MM.1S (cell line): ENCODE measurements at regions not wholly inside any gene's neighbourhood (a gene's known extent, or its start where the extent isn't known, plus 50 kb on each side); places are given as distances from the start of the nearest gene placed in this dataset.

Source experiments
- DNase-seq: peaks from one replicate; pipeline ENCODE4 v3.0.0-alpha.2; 2015
- H2AFZ ChIP-seq: fragments of 300-600 bp; sonication (generic); 2 replicates; pipeline ENCODE4 v1.6.0; 2016; ENCODE audit warnings: antibody characterized with exemption, low read length
- H3F3A ChIP-seq: fragments of 300-600 bp; sonication (generic); 2 replicates; pipeline ENCODE4 v1.6.1; 2016; ENCODE audit warnings: mild to moderate bottlenecking, antibody characterized with exemption, low read length, moderate library complexity, mixed read lengths; ENCODE audit not compliant: insufficient read depth
- H3K27ac ChIP-seq: fragments of 300-600 bp; sonication (generic); 2 replicates; pipeline ENCODE4 v1.5.1; 2016; ENCODE audit warnings: mild to moderate bottlenecking, low read length
- H3K27me3 ChIP-seq: fragments of 300-600 bp; sonication (generic); replicated peaks from 2 replicates; pipeline ENCODE4 v1.6.0; 2016; ENCODE audit warnings: low read length; ENCODE audit not compliant: insufficient read depth
- H3K36me3 ChIP-seq: fragments of 300-600 bp; sonication (generic); replicated peaks from 2 replicates; pipeline ENCODE4 v1.6.1; 2016; ENCODE audit warnings: mild to moderate bottlenecking, low read length, mixed read lengths; ENCODE audit not compliant: insufficient read depth
- H3K4me1 ChIP-seq: fragments of 300-600 bp; sonication (generic); 2 replicates; pipeline ENCODE4 v1.6.1; 2016; ENCODE audit warnings: low read length, mixed read lengths
- H3K4me2 ChIP-seq: fragments of 300-600 bp; sonication (generic); 2 replicates; pipeline ENCODE4 v1.6.0; 2016; ENCODE audit warnings: low read depth, low read length
- H3K4me3 ChIP-seq: fragments of 300-600 bp; sonication (generic); 2 replicates; pipeline ENCODE4 v1.5.1; 2016; ENCODE audit warnings: low read length, mixed read lengths
- H3K79me2 ChIP-seq: fragments of 300-600 bp; sonication (generic); 2 replicates; pipeline ENCODE4 v1.6.1; 2016; ENCODE audit warnings: mixed run types, low read length, mixed read lengths
- H3K9ac ChIP-seq: fragments of 300-600 bp; sonication (generic); 2 replicates; pipeline ENCODE4 v1.6.1; 2016; ENCODE audit warnings: low read length, mixed read lengths
- H3K9me2 ChIP-seq: fragments of 300-600 bp; sonication (generic); replicated peaks from 2 replicates; pipeline ENCODE4 v1.6.1; 2016; ENCODE audit warnings: mild to moderate bottlenecking, low read length, mixed read lengths; ENCODE audit not compliant: insufficient read depth
- H3K9me3 ChIP-seq: fragments of 300-600 bp; sonication (generic); replicated peaks from 2 replicates; pipeline ENCODE4 v1.6.1; 2016; ENCODE audit warnings: mild to moderate bottlenecking, low read length, mixed read lengths; ENCODE audit not compliant: insufficient read depth
- H4K20me1 ChIP-seq: fragments of 300-600 bp; sonication (generic); 2 replicates; pipeline ENCODE4 v1.6.1; 2016; ENCODE audit warnings: mild to moderate bottlenecking, low read length, moderate library complexity, mixed read lengths; ENCODE audit not compliant: insufficient read depth
- EZH2 ChIP-seq: fragments of 300-600 bp; sonication (generic); optimal IDR thresholded peaks from 2 replicates; pipeline ENCODE3; 2017; ENCODE audit warnings: low read depth, mild to moderate bottlenecking, antibody characterized with exemption, low read length, mixed read lengths
- EZH2phosphoT487 ChIP-seq: fragments of 300-600 bp; sonication (generic); IDR thresholded peaks from 2 replicates; pipeline ENCODE4 v1.6.1; 2018; ENCODE audit warnings: antibody characterized with exemption, low read length
- TF ChIP-seq, protein P1 (sequence below): fragments of 300-600 bp; sonication (generic); IDR thresholded peaks from 2 replicates; pipeline ENCODE4 v1.5.1; 2016; ENCODE audit warnings: antibody characterized with exemption, low read length, mixed read lengths

DNA sequence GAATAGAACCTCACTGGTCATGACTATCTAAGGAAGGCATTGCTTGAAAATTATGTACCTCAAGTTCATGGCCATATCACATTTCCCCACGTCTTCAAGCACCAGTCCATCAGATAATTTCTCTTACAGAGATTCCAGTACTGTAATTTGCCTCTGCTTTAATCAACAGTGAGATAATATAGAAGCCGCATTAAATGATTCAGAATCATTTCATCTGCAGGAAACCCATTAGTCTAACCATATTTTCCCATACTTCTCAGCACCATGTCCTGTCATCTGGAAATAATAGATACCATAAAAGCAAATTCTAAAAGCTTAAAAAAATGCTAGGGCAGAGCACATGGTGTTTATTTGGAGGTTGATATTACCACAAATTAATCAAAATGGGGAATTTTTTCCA, 310.3 kb upstream of the SLIT2 start:
- H3K4me1 ChIP-seq, result no peaks in the 10 kb centered on the region
- no peak overlapping the region for H3K4me2 ChIP-seq
- H3K9me2 ChIP-seq, result no peaks in the 10 kb centered on the region
- H3K9me3 ChIP-seq, result no peaks in the 10 kb centered on the region
- H3K79me2 ChIP-seq, result no peaks in the 10 kb centered on the region
- no peak overlapping the region for H3K9ac ChIP-seq
- no peaks in the 10 kb centered on the region for H4K20me1 ChIP-seq
- DNase-seq, result no peak
- H3F3A ChIP-seq, result no peaks in the 10 kb centered on the region
- H3K4me3 ChIP-seq, result no peak overlapping the region
- H2AFZ ChIP-seq, result no peak overlapping the region
- TF ChIP-seq, protein P1, sequence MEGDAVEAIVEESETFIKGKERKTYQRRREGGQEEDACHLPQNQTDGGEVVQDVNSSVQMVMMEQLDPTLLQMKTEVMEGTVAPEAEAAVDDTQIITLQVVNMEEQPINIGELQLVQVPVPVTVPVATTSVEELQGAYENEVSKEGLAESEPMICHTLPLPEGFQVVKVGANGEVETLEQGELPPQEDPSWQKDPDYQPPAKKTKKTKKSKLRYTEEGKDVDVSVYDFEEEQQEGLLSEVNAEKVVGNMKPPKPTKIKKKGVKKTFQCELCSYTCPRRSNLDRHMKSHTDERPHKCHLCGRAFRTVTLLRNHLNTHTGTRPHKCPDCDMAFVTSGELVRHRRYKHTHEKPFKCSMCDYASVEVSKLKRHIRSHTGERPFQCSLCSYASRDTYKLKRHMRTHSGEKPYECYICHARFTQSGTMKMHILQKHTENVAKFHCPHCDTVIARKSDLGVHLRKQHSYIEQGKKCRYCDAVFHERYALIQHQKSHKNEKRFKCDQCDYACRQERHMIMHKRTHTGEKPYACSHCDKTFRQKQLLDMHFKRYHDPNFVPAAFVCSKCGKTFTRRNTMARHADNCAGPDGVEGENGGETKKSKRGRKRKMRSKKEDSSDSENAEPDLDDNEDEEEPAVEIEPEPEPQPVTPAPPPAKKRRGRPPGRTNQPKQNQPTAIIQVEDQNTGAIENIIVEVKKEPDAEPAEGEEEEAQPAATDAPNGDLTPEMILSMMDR, result no peak
- TF ChIP-seq EZH2phosphoT487, result no peak
- TF ChIP-seq EZH2, result no peak
- H3K27me3 ChIP-seq, result no peaks in the 10 kb centered on the region
- H3K27ac ChIP-seq, result no peak overlapping the region
- H3K36me3 ChIP-seq, result no peaks in the 10 kb centered on the region

DNA sequence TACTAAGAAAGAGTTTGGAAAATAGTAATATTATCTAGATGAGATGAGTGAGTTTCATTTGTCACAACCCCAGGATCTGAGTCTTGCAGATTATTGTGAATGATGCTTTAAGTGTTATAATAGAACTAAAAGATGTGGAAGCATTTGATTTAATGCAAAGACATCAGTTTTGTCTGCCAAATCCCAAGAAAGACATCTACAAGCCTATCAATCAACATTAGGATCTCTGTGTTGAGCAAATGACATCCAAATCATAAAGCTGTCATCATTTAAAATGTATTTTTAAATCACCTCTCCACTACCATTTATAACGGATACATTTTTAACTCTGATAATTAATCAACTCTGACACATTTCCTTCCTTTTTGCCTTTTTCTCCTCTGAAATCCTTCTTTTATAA, 310.8 kb upstream of the SLIT2 start:
- Histone ChIP-seq H3K4me1 (no peaks in the 10 kb centered on the region), H3K79me2 (no peaks in the 10 kb centered on the region), H3K4me2 (no peak overlapping the region), H3K27me3 (no peaks in the 10 kb centered on the region), H3K27ac (no peak overlapping the region), H3K9me2 (no peaks in the 10 kb centered on the region), H3K9me3 (no peaks in the 10 kb centered on the region), H3K9ac (no peak overlapping the region), H3K36me3 (no peaks in the 10 kb centered on the region), H3F3A (no peaks in the 10 kb centered on the region), H3K4me3 (no peak overlapping the region), H4K20me1 (no peaks in the 10 kb centered on the region), H2AFZ (no peak overlapping the region)
- TF ChIP-seq EZH2phosphoT487 (no peak), EZH2 (no peak)
- TF ChIP-seq, protein P1, result no peak
- DNase-seq, result no peak

DNA sequence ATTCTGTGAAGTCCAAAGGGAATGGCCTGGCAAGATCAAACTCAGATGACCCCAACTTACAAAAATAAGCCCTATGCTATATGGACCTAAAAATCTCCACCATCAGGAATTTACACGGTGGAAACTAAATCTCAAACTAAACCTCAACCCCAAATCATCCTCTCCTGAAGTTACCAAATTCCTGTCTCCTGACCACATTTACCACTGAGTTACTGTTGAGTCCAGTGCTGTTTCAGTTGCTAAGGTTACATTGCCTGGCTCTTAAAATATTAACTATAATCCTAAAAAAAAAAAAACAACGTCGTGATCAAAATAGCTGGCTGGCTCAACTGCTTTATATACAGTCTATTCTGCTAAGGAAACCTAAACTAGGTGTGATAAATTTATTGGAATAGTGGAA, 315.2 kb upstream of the SLIT2 start:
- Histone ChIP-seq H3K9me3 (no peaks in the 10 kb centered on the region), H3K4me1 (no peaks in the 10 kb centered on the region), H2AFZ (no peak overlapping the region), H3K27ac (no peak overlapping the region), H3F3A (no peaks in the 10 kb centered on the region), H3K79me2 (no peaks in the 10 kb centered on the region), H3K4me3 (no peak overlapping the region), H3K9me2 (no peaks in the 10 kb centered on the region), H3K9ac (no peak overlapping the region), H3K36me3 (no peaks in the 10 kb centered on the region), H3K27me3 (no peaks in the 10 kb centered on the region), H3K4me2 (no peak overlapping the region), H4K20me1 (no peaks in the 10 kb centered on the region)
- TF ChIP-seq EZH2phosphoT487, result no peak
- TF ChIP-seq, protein P1, result no peak
- TF ChIP-seq EZH2, result no peak
- DNase-seq, result no peak
